CD4-positive, alpha-beta T cell treated with Interleukin-4 for 4 hours (primary cell): ENCODE measurements at regions not wholly inside any gene's neighbourhood (a gene's known extent, or its start where the extent isn't known, plus 50 kb on each side); places are given as distances from the start of the nearest gene placed in this dataset.
A peak's percentile ranks its signal among the peaks of the same experiment; 100 is the strongest.

Experiments used
- DNase-seq: peaks from one replicate; pipeline ENCODE4 v3.0.0-alpha.2; 2020

DNA sequence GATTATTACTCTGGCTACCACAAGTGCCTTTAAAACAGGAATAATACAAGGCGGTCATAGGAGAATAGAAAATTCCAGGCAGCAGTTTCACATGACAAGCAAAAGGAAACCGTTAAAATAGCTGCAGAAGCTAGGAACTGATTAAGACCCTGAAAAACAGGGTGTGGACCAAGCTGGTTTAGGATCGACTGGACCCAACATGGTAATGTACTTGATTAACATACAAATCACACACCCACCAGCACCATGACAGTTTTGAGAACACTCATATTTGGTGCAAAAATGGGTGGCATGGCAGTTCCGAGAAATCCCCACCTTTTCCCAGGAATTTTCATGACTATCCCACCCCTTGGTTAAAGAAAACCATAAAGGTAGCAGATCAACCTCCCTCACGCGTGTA is 51.9 kb upstream of the TMEM163 start:
- no peak for DNase-seq

DNA sequence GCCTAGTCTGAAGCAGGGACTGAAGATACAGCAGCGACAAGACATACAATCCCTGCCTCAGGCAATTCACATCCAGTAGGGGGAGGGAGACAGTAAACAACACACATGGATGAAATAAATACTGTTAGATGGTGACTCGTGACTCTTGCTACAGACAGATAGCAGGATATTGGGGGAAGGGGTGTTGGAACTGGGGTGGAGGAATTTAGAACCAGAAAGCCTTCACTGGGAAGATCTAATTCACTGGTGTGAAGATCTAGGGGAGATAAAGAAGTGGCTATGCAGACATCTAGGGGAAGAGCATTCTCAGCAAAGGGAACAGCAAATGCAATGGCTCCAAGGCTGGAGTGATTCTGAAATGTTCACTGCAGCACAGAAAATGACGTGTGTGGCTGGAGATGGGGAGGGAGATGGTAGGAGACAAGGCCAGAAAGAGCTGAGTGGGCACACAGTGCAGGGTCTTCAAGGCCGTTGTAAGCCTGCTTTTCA is 52.6 kb upstream of the TMEM163 start:
- DNase-seq: no peak

DNA sequence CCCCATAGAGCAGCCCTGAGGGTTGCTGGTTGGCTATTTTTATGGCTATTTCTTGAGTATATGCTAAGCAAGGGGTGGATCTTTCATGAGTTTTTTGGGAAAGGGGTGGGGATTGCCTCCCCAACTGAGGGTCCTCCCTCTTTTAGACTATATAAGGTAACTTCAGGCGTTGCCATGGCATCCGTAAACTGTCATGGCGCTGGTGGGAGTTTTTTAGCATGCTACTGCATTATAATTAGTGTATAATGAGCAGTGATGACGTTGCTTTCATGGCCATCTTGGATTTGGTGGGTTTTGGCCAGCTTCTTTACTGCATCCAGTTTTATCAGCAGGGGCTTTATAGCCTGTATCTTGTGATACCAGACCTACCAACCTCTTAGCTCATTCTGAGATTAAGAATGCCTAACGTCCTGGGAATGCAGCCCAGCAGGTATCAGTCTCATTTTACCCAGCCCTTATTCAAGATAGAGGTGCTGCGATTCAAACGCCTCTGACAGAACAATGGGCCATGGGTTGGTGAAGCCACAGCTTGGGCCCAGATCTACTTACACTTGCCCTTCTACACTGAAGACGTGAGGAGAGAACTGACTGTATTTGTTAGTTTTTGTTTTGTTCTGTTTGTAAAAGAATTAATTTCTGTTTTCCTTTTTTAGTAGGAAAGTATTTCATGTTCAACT is 53.8 kb upstream of the TMEM163 start:
- no peak for DNase-seq

DNA sequence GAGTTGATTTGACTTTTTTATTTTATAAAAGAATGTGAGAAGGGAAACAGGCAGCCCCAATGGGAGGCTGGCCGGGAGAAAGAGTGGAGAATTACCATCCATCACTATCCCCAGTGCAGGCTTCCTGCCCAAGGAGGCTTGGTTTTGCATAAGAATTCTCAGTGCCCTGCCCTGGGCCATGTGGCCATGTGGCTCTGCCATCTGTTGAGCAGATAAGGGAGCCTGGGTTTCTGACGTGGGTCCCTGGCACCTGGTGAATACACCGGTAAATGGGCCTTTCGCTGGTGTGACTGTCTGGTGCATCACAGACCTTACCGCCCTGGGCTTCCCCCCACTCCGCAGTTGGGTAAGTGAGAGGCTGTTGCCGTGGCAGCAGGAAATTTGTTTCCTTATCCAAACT is 54.5 kb upstream of the TMEM163 start:
- no peak for DNase-seq

DNA sequence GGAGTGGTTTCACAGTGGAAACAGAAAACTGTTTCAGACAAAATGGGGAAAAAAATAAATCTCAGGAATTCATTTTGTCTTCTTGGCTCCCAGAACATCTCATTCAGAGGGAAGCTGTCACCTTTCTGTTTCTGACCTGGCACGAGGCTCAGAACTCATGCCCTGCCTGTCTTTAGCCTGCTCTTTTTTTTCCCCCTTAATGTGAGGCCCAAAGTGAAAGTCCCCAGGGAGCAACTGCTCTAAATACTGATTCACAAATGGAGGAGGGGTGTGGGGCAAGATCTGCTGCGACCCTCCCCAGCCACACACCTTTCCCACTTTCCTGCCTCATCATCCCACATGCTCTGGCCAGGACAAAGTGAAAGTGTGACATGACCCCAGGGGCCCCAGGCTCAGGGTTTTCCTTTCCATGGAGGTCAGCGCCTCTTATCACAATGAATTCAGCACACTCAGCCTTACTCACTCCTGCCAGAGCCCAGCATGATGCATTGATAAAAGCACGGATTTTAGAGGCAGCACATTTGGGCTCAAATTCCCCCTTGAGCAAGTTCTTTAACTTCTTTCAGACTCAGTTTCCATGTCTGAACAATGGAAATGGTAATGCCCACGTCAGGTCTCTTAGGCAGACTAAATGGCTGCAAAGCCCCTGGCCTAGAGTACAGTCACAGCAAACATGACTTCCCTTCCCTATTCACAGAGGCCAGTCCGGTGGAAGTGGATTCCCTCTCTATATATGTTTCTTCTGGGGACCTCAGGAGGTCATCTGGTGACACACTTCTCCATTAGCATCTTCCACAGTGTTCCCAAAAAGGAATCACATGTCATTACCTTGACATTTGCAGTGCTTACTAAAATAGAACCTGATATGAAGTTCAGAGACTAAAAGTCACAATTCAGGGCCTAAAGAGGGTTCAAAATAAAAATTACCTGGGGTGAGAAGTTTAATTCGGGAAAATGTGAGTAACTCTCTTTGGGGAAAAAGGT is 55.3 kb upstream of the TMEM163 start:
- DNase-seq: no peak

DNA sequence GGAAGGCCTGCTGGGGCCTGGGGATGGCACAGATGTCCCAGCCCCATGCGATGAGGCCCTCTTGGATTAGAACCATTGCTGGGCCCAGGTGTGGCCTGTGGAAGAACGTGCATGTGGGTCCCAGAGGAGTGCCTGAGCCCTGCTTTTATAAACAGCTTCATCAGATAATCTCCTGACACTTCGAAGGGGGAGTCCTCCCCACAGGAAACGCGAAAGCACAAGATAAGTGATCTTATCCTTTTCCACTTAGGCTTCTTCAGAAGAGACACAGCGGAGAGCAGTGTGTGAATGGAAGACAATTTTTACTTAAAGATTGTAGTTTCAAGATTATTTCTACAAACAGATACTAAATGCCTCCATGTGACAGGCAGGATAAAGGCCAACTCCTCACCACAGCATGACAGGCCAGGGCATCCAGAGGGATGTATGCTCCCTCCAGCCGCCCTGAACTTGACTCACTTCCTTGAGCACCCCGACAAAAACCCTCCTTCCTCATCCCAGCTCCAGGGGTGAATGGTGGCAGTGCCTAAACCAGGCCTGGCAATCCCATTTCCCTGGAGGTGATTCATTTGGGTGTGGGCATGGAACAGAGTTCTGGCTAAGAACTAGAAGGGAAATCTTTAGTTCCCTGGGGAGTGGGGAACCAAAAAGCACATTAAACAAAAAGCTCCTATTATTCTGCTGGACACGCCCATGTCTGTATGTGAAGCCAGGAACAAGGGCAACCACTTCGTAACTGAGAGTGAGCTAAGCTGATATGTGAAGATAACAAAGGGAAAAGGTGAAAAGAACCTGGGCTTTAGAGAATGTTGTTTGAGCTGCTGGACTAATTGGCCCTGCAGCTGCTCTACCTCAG is 56.2 kb upstream of the TMEM163 start:
- DNase-seq: no peak

DNA sequence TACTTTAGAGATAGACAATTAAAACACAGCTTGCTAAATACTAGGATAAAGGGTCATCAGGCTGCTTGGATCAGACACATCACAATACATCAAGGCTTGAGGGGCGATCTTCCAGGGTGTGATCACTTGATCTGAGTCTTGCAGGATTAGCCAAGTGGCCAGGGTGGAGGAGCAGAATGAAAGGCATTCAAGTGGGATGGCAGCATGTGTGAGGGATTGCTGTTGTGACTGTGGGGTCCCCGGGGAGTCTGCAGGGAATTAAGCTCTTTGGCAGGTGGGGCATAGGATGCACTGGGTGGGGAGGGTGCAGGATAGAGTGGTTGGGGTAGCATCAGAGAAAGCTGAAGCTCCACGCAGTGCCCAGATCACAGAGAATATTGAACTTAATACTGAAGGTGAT is 58.0 kb upstream of the TMEM163 start:
- DNase-seq: no peak

DNA sequence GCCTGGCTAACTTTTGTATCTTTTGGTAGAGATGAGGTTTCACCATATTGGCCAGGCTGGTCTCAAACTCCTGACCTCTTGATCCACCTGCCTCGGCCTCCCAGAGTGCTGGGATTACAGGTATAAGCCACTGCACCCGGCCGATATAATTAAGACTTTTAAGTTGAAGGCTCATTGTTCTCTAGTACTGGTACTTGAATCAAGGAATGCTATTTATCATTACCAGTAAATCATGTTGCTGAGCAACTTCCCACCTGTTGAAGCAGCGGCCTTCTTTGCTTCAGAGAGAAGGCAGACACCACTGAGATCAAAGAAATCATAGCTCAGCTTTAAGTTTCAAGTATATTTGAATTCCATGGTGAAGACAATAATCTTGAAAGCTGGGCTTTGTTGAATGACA is 58.8 kb upstream of the TMEM163 start:
- no peak for DNase-seq

DNA sequence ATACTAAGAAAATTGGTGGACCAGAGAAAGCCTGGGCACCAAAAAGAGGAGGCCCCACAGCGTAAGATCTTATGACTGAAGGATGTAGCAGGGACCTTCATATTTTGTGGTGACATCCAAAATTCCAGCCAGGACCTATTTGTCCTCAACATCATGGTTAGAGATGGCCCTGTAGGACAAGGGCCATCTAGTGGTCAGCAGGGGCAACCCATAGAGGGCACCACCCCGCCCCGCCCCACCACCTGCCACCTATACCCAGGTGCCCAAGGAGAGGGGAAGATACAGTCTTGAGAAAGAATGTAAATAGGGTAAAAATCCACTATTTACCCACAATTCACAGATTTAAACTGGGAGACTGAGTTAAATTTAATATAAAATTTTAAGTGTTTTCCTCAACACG is 59.6 kb upstream of the TMEM163 start:
- no peak for DNase-seq

DNA sequence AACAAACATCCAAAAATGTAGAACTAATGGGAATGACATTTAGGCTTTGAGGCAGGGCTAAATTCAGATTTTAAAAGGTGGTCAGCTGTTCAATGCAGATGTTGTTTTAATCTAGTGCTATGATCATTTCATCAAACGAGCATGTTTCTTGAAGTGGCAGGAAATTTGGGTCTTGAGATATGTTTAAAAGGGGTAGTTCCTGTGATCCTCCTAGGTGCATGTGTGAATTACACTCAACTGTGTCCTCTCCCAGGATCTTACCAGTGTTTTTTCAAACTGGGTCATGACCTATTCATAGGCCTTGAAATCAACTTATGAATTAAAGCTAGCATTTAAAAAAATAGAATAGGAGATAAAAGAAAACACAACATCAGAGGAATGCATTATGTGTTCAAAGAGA is 57.4 kb upstream of the ACMSD start:
- no peak for DNase-seq

DNA sequence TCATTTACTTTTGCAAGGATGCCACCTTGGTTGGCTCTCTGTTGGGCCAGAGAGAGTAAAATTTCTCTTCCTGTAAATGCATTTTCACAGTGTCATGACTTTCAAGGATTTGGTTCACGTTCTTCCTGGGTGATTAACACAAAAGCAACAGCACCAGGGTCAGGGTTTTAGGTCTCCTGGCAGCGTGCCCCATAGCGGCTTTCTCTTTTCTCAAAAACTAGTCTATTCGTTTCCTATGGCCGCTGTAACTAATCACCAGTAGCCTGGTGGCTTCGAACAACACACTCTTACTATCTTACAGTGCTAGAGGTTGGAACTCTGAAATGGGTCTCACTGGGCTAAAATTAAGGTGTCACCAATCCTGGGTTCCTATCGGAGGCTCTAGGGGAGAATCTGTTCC is 56.3 kb upstream of the ACMSD start:
- no peak for DNase-seq

DNA sequence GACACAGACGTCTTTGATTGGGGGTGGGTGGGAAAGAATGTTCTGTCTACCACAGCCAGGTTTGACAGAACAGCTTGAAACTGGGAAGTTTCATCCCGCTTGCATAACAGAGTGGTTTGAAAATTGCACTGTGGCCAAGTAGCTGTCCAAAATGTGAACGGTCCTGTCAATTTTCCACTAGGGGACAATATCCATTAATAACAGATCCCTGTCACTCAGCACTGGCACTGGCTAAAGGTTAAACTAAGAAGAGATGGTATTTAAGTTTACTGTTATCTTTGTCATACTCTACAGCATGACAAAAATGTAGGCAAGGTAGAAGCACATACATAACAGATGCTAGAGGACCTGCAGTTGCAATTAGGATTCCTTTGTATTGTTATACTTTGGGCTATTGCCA is 55.6 kb upstream of the ACMSD start:
- DNase-seq: peak; percentile 11

DNA sequence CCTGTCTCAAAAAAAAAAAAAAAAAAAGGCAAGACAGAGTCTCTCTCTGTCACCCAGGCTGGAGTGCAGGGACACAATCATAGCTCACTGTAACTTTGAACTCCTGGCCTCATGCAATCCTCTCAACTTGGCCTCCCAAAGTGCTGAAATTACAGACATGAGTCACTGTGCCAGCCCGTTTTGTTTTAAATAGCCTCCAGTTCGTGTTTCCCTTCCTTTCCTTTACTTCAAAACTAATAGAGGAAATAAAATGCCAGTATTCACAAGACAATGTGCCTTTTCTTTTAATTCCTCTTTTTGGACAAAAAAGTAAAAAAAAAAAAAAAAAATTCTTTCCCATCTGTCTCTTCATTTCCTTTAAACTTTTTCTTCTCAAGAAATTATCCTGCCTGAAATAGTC is 54.5 kb upstream of the ACMSD start:
- no peak for DNase-seq

DNA sequence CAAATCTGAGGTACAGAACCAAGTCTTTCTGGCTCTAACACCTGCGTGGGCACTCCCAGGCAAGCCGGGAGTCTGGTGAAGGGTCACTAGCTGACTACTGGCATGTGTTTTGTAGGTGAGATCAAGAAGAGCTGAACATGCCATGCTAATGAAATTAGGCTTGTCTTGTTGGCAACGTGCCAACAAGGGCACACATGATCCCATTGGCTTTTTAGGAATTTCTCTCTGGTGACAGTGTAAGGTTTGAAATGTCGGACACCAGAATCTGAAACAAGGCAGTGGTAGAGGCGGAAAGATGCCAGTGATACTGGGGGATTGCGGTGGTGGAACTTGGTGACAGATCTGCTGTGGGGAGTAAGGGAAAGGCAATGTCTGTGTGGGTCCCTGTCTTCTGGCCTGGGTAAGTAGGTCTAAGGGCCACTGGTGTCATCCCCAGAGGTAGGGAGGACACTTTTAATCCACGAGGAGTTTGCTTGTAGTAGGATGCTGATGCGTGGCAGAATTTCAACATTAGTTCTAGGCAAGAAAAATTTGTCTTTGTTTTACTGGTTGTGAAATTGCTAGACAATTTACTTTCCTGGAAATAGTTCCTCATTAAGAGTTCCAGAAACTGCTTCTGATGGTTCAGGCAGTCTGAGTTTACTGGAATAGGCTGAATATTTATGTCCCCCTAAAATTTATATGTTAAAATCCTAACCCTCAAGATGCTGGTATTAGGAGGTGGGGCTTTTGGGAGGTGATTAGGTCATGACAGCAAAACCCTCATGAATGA is 52.6 kb upstream of the ACMSD start:
- DNase-seq: no peak

DNA sequence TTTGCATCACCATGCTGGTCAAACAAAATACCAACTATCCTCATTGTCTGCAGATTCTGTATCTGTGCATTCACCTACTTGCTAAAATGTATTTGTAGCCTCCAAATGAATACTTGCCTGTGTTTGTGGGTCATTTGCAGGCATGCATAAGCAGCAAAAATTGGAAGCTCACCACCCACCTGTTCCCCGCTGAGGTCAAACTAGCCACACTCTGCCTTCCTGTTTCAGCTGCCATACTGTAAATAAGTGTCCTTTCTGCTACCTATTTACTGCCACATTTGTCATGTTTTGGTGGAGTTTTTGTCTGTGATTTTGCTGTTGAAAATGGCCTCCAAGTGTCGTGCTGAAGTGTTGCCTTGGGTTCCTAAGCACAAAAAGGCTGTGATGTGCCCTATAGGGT is 50.0 kb upstream of the ACMSD start:
- no peak for DNase-seq
